Tibial nerve (tissue), 4 donors: ENCODE measurements at regions not wholly inside any gene's neighbourhood (a gene's known extent, or its start where the extent isn't known, plus 50 kb on each side); places are given as distances from the start of the nearest gene placed in this dataset.
"Not testable (repeated sequence)": the region's sequence is repeated elsewhere in the genome, so short reads cannot be mapped to it uniquely, and the experiment has no call there.

Experiments used
- DNase-seq, 2 donors: peaks; one replicate each; pipeline ENCODE4 v3.0.0-alpha.2; 2019; ENCODE audit warnings: low spot score in 2 of 2
- H3K27ac ChIP-seq, 4 donors: fragments of 200-600 bp; sonication (generic) in 3 of 4; one replicate each; pipeline ENCODE4 v1.5.1; 2017 to 2019; ENCODE audit warnings: mild to moderate bottlenecking in 1 of 4
- H3K27me3 ChIP-seq, 2 donors: fragments of 200-600 bp; sonication (generic) in 1 of 2; one replicate each; pipeline versions ENCODE4 v1.5.1 to v1.6.0; 2017 to 2019
- H3K36me3 ChIP-seq, 3 donors: fragments of 200-600 bp; sonication (generic); one replicate each; pipeline ENCODE4 v1.5.1; 2018 to 2019
- H3K4me1 ChIP-seq, 4 donors: fragments of 200-600 bp; sonication (generic) in 3 of 4; one replicate each; pipeline ENCODE4 v1.5.1; 2017 to 2019
- H3K4me3 ChIP-seq, 4 donors: fragments of 200-600 bp; sonication (generic) in 3 of 4; one replicate each; pipeline ENCODE4 v1.5.1; 2017 to 2019; ENCODE audit warnings: mild to moderate bottlenecking in 1 of 4, moderate library complexity in 1 of 4
- H3K9me3 ChIP-seq, 4 donors: fragments of 200-600 bp; sonication (generic) in 3 of 4; one replicate each; pipeline ENCODE4 v1.5.1; 2017 to 2019
- EP300 ChIP-seq, 2 donors: sonication (generic); formaldehyde crosslinking; IDR thresholded peaks; one replicate each; pipeline ENCODE4 v1.6.1; 2017; ENCODE audit warnings: antibody characterized with exemption in 2 of 2, mild to moderate bottlenecking in 1 of 2
- POLR2A ChIP-seq, 2 donors: fragments of 450-650 bp; IDR thresholded peaks; one replicate each; pipeline ENCODE4 v1.6.1; 2017; ENCODE audit warnings: antibody characterized with exemption in 2 of 2, mild to moderate bottlenecking in 2 of 2, moderate library complexity in 2 of 2
- WGBS, 2 donors: methylation state at CpG; one replicate each; pipeline ENCODE4 v1.1.5; 2018; 5-methylcytosine and 5-hydroxymethylcytosine counted together
- TF ChIP-seq, protein P1 (sequence below), 5 experiments: fragments of 200-600 bp in 3 of 5; fragments of 450-650 bp in 2 of 5; sonication (generic) in 3 of 5; IDR thresholded peaks; one replicate each; pipeline ENCODE4 v1.5.1; 2016 to 2019; ENCODE audit warnings: antibody characterized with exemption in 5 of 5, mild to moderate bottlenecking in 3 of 5, moderate library complexity in 2 of 5

DNA sequence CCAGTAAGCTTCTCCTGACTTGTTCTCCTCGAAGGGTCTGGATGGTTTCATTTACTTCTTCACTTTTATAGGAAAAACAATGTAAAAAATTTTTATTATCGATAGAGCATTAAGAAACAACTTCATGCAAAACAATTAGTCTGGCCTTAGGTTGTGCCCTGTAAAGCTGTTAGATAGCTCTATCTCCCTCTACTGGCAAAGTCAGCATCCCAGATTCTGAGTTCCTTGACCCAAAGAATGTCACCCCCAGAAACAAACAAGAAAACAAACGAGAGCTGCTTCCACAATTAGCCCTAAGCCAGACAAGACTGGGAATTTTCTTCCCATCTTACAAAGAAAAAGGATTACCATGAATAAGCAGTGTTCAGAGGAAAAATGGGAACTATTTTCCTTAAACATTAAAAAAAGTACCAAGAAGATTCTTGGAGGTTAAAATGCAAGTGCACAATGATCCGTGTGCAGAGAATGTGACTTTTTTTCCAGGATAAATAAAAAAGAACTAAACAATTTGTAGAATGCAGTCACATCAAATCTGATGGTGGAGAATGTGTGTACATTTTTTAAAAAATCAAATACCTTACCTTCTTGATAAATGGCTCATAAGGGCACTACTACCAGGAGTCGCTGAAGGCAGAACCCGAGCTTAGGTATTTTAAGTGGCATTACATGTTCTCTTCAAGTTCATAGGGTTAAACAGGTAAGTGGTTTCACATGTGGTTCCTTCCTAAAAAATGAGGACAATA, 293.2 kb downstream of the FBXO8 start:
- 28 to 34% methylated on average over 6 of the region's 6 CpGs for WGBS, 2 donors

DNA sequence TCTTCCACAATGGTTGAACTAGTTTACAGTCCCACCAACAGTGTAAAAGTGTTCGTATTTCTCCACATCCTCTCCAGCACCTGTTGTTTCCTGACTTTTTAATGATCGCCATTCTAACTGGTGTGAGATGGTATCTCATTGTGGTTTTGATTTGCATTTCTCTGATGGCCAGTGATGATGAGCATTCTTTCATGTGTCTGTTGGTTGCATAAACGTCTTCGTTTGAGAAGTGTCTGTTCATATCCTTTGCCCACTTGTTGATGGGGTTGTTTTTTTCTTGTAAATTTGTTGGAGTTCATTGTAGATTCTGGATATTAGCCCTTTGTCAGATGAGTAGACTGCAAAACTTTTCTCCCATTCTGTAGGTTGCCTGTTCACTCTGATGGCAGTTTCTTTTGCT, 319.9 kb downstream of the FBXO8 start:
- H3K4me3 ChIP-seq, DNase-seq, H3K27ac ChIP-seq, H3K9me3 ChIP-seq, H3K36me3 ChIP-seq, H3K4me1 ChIP-seq, H3K27me3 ChIP-seq: not testable (repeated sequence)
- WGBS, 2 donors, result 91 to 94% methylated on average over 4 of the region's 4 CpGs

More for the DNA sequence above, 293.2 kb downstream of the FBXO8 start:
- Histone ChIP-seq H3K27ac (peak overlapping the region in 3 of 4 donors; percentile 13 to 58 (median 37)), H3K36me3 (no peaks in the 10 kb centered on the region), H3K27me3 (no peaks in the 10 kb centered on the region), H3K9me3 (no peaks in the 10 kb centered on the region), H3K4me3 (no peak overlapping the region), H3K4me1 (peaks cover 0 to 5% (median 0%) of the 10 kb centered on the region in 4 donors)
- no peak for DNase-seq
- TF ChIP-seq, protein P1, sequence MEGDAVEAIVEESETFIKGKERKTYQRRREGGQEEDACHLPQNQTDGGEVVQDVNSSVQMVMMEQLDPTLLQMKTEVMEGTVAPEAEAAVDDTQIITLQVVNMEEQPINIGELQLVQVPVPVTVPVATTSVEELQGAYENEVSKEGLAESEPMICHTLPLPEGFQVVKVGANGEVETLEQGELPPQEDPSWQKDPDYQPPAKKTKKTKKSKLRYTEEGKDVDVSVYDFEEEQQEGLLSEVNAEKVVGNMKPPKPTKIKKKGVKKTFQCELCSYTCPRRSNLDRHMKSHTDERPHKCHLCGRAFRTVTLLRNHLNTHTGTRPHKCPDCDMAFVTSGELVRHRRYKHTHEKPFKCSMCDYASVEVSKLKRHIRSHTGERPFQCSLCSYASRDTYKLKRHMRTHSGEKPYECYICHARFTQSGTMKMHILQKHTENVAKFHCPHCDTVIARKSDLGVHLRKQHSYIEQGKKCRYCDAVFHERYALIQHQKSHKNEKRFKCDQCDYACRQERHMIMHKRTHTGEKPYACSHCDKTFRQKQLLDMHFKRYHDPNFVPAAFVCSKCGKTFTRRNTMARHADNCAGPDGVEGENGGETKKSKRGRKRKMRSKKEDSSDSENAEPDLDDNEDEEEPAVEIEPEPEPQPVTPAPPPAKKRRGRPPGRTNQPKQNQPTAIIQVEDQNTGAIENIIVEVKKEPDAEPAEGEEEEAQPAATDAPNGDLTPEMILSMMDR (IDR thresholded peaks at IDR 0.05), result peak; percentile 8 to 55 (median 42)
- peak in 1 of 2 donors; percentile 56 for TF ChIP-seq EP300 (IDR thresholded peaks at IDR 0.05)
- TF ChIP-seq POLR2A (IDR thresholded peaks at IDR 0.05), result no peak

DNA sequence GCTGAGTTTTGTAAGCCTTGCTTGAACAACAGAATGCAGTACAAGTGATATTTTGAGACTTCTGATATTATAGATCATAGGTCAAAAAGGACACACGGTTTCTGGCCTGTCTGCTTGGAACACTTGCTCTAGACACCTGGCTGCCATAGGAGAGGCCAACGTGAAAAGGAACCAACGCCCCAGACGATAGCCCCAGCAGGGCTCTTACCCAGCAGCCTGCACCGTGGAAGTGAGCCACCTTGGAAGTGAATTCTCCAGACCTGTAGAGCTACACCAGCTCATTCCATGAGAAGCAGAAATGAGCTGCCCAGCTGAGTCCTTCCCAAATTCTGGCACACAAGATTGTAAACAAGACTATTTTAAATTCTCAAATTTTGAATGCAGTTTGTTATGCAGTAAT, 323.1 kb downstream of the FBXO8 start:
- no peak overlapping the region for H3K4me3 ChIP-seq
- no peaks in the 10 kb centered on the region for H3K9me3 ChIP-seq
- H3K4me1 ChIP-seq, result no peaks in the 10 kb centered on the region
- no peaks in the 10 kb centered on the region for H3K36me3 ChIP-seq
- no peaks in the 10 kb centered on the region for H3K27me3 ChIP-seq
- no peak for DNase-seq
- TF ChIP-seq, protein P1 (IDR thresholded peaks at IDR 0.05), result no peak
- WGBS, 2 donors, result 51 to 59% methylated on average over 5 of the region's 5 CpGs
- H3K27ac ChIP-seq, result no peak overlapping the region

DNA sequence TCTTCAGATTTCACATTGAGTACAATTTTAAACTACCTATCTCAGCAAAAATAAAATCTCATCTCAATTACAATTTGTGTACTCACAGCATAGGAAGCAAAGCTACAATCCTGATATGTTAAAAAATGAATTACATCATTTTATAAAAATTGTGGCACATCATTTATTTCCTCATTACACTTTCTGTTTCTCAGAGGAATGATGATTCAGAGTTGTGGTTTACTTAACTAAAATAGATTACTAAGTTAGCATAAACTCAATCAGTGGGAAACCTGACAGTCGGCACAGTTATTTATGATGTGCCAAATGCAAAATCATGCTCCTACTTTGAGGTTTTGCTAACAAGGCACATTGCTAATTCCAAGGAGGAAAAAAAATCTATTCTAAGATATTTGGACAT, 325.0 kb downstream of the FBXO8 start:
- Histone ChIP-seq H3K36me3 (no peaks in the 10 kb centered on the region), H3K4me3 (no peak overlapping the region), H3K9me3 (no peaks in the 10 kb centered on the region), H3K27ac (no peak overlapping the region), H3K4me1 (no peaks in the 10 kb centered on the region), H3K27me3 (no peaks in the 10 kb centered on the region)
- 5 to 28% methylated on average over 1 of the region's 1 CpG for WGBS, 2 donors
- no peak for TF ChIP-seq EP300 (IDR thresholded peaks at IDR 0.05)
- no peak for TF ChIP-seq POLR2A (IDR thresholded peaks at IDR 0.05)
- TF ChIP-seq, protein P1 (IDR thresholded peaks at IDR 0.05), result no peak
- no peak for DNase-seq

DNA sequence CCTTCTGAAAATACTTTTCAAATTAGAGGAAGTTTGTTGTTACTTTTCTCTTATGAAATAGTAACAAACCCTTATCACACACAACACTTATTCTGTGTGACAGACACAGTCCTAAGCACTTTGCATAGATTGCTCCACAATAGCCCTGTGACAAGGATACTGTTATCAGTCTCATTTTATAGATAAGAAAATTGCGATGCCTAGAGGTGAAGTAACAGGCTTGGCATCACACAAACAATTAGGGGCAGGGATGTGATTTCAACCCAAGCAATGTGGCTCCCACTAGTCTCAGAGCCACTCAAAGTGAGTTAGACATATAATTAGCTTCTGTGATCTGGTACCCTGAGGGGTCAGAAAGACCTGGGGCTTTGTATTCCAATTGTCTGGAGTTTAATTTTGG, 339.9 kb downstream of the FBXO8 start:
- 76 to 89% methylated on average over 1 of the region's 1 CpG for WGBS, 2 donors
- TF ChIP-seq, protein P1 (IDR thresholded peaks at IDR 0.05), result no peak
- TF ChIP-seq POLR2A (IDR thresholded peaks at IDR 0.05), result no peak
- no peak for TF ChIP-seq EP300 (IDR thresholded peaks at IDR 0.05)
- Histone ChIP-seq H3K27me3 (no peaks in the 10 kb centered on the region), H3K36me3 (no peaks in the 10 kb centered on the region), H3K4me1 (no peaks in the 10 kb centered on the region), H3K27ac (no peak overlapping the region), H3K4me3 (no peak overlapping the region), H3K9me3 (no peaks in the 10 kb centered on the region)
- DNase-seq, result no peak
